GM12878 (cell line): ENCODE measurements at regions not wholly inside any gene's neighbourhood (a gene's known extent, or its start where the extent isn't known, plus 50 kb on each side); places are given as distances from the start of the nearest gene placed in this dataset.

Experiments
- ATAC-seq: fragments of 200-7000 bp; cut with Tn5 transposase; 3 replicates; pipeline ENCODE4 v1.9.1; 2020; ENCODE audit warnings: mild to moderate bottlenecking, moderate library complexity
- BruUV-seq: library from RNA; stranded (reverse); fragments of 400-500 nt; replicated peaks from 2 replicates; lab custom pipeline; 2021; lab: Mats Ljungman, UMichigan
- CTCF ChIA-PET: fragments of 300-600 bp; sonication (Branson Sonifier 250); formaldehyde crosslinking; extraction: SDS; loops from one replicate; lab custom pipeline; 2021; ENCODE audit warnings: inconsistent platforms; lab: Yijun Ruan, JAX
- POLR2A ChIA-PET: fragments of 350-600 bp; formaldehyde crosslinking; extraction: SDS; loops from one replicate; lab custom pipeline; 2021; ENCODE audit warnings: inconsistent platforms; lab: Charles Lee
- RAD21 ChIA-PET: fragments of 300-600 bp; sonication (Branson Sonifier 250); formaldehyde crosslinking; loops from one replicate; lab custom pipeline; 2023; ENCODE audit warnings: antibody characterized with exemption; ENCODE audit not compliant: unreplicated experiment; lab: Charles Lee
- SMC1A ChIA-PET: fragments of 300-600 bp; sonication (Branson Sonifier 250); formaldehyde crosslinking; loops from one replicate; lab custom pipeline; 2023; ENCODE audit not compliant: unreplicated experiment, uncharacterized antibody; lab: Charles Lee
- DNase-seq: peaks from one replicate; pipeline ENCODE4 v3.0.0-alpha.2; 2011; ENCODE audit warnings: low read depth, low spot score
- FAIRE-seq: peaks from 3 replicates; lab custom pipeline; 2011; peaks lifted over from hg19 to GRCh38; lab: Jason Lieb, UNC
- H2AFZ ChIP-seq: 2 replicates; pipeline ENCODE4 v1.6.0; 2011; ENCODE audit warnings: low read depth, low read length, control low read depth; ENCODE audit not compliant: control insufficient read depth
- H3K27ac ChIP-seq: 2 replicates; pipeline ENCODE4 v1.5.1; 2011; ENCODE audit warnings: control low read depth; ENCODE audit not compliant: control insufficient read depth, insufficient read depth
- H3K27me3 ChIP-seq, 2 experiments: replicated peaks in 1 of 2; 2 replicates each; pipeline versions ENCODE4 v1.6.0 to v1.6.1; 2011; ENCODE audit warnings: low read length in 1 of 2; ENCODE audit not compliant: control insufficient read depth in 2 of 2, insufficient read depth in 2 of 2
- H3K36me3 ChIP-seq, 2 experiments: 2 replicates each; pipeline ENCODE4 v1.5.1; 2011; ENCODE audit warnings: low read length in 1 of 2; ENCODE audit not compliant: control insufficient read depth in 2 of 2, insufficient read depth in 2 of 2
- H3K4me1 ChIP-seq: 2 replicates; pipeline ENCODE4 v1.6.1; 2011; ENCODE audit warnings: mild to moderate bottlenecking, low read length, moderate library complexity, mixed read lengths; ENCODE audit not compliant: control insufficient read depth, insufficient read depth
- H3K4me2 ChIP-seq: 2 replicates; pipeline ENCODE4 v1.6.0; 2011; ENCODE audit warnings: control low read depth; ENCODE audit not compliant: control insufficient read depth, insufficient read depth
- H3K4me3 ChIP-seq: fragments of 200-600 bp; sonication (generic); 2 replicates; pipeline ENCODE4 v1.5.1; 2016
- H3K79me2 ChIP-seq: 2 replicates; pipeline ENCODE4 v1.6.0; 2011; ENCODE audit warnings: low read length; ENCODE audit not compliant: control insufficient read depth, insufficient read depth
- H3K9ac ChIP-seq: 2 replicates; pipeline ENCODE4 v1.8.0; 2011; ENCODE audit warnings: low read length, control low read depth, mixed read lengths; ENCODE audit not compliant: control insufficient read depth, insufficient read depth
- H3K9me3 ChIP-seq: replicated peaks from 3 replicates; pipeline ENCODE4 v1.5.1; 2011; ENCODE audit warnings: mild to moderate bottlenecking, low read length; ENCODE audit not compliant: control insufficient read depth, insufficient read depth
- H4K20me1 ChIP-seq: 2 replicates; pipeline ENCODE4 v1.6.0; 2011; ENCODE audit not compliant: control insufficient read depth, insufficient read depth
- BACH1 ChIP-seq: fragments of 450-650 bp; IDR thresholded peaks from 2 replicates; pipeline ENCODE4 v1.6.1; 2017; ENCODE audit warnings: mild to moderate bottlenecking, borderline replicate concordance
- BCL11A ChIP-seq: IDR thresholded peaks from 2 replicates; pipeline ENCODE4 v1.6.1; 2011; ENCODE audit warnings: low read depth, low read length
- CBX5 ChIP-seq: sonication (generic); IDR thresholded peaks from 2 replicates; pipeline ENCODE4 v1.6.1; 2016; ENCODE audit warnings: low read depth, moderate library complexity, mild to moderate bottlenecking, inconsistent platforms
- CEBPB ChIP-seq, 2 experiments: fragments of 150-350 bp in 1 of 2; IDR thresholded peaks; 2 replicates each; pipeline ENCODE4 v1.6.1; 2012 to 2014; ENCODE audit warnings: low read depth in 2 of 2, low read length in 2 of 2, borderline replicate concordance in 1 of 2, inconsistent platforms in 1 of 2
- CHD1 ChIP-seq: IDR thresholded peaks from 2 replicates; pipeline ENCODE4 v1.6.1; 2012; ENCODE audit warnings: low read depth, low read length, improper control_type of control experiment
- CTCF ChIP-seq, 3 experiments: IDR thresholded peaks in 2 of 3; conservative IDR thresholded peaks in 1 of 3; 2 replicates each; pipeline ENCODE4 v1.5.1; 2011; ENCODE audit warnings: low read depth in 3 of 3, low read length in 3 of 3, mild to moderate bottlenecking in 3 of 3, control low read depth in 2 of 3, moderate library complexity in 2 of 3, inconsistent platforms in 1 of 3, mixed read lengths in 1 of 3; ENCODE audit not compliant: control insufficient read depth in 2 of 3, insufficient read depth in 1 of 3; ENCODE audit errors: extremely low read depth in 1 of 3
- E2F8 ChIP-seq: fragments of 450-650 bp; IDR thresholded peaks from 2 replicates; pipeline ENCODE4 v1.6.1; 2018; ENCODE audit warnings: mild to moderate bottlenecking, low read depth, moderate library complexity; ENCODE audit not compliant: partially characterized antibody
- EED ChIP-seq: sonication (generic); IDR thresholded peaks from 2 replicates; pipeline ENCODE4 v1.6.1; 2016; ENCODE audit warnings: antibody characterized with exemption, low read depth
- HSF1 ChIP-seq: fragments of 150-350 bp; IDR thresholded peaks from 2 replicates; pipeline ENCODE4 v1.6.1; 2014; ENCODE audit warnings: mild to moderate bottlenecking, low read depth, low read length
- IKZF2 ChIP-seq, 2 experiments: fragments of 450-650 bp; IDR thresholded peaks; 2 replicates each; pipeline ENCODE4 v1.6.1; 2017; ENCODE audit warnings: mild to moderate bottlenecking in 2 of 2, moderate library complexity in 2 of 2
- LARP7 ChIP-seq: fragments of 450-650 bp; IDR thresholded peaks from 2 replicates; pipeline ENCODE4 v1.6.1; 2017; ENCODE audit warnings: mild to moderate bottlenecking
- NKRF ChIP-seq: fragments of 450-650 bp; conservative IDR thresholded peaks from 2 replicates; pipeline ENCODE4 v1.6.1; 2017; ENCODE audit warnings: mild to moderate bottlenecking, moderate library complexity
- NR2C2 ChIP-seq: IDR thresholded peaks from 2 replicates; pipeline ENCODE4 v1.6.1; 2011; ENCODE audit warnings: borderline replicate concordance, low read depth; ENCODE audit not compliant: control insufficient read depth, insufficient read length
- RELB ChIP-seq: fragments of 450-650 bp; IDR thresholded peaks from 2 replicates; pipeline ENCODE4 v1.6.1; 2017; ENCODE audit warnings: low read depth, mild to moderate bottlenecking, moderate library complexity
- WGBS: methylation state at CpG from one replicate; pipeline ENCODE4 v1.1.6; 2016; ENCODE audit warnings: low lambda C conversion rate; ENCODE audit not compliant: insufficient replicate concordance, insufficient coverage; ENCODE audit errors: missing lambda C conversion rate; 5-methylcytosine and 5-hydroxymethylcytosine counted together
- in situ Hi-C: fragments of 300-500 bp; cut with MboI; formaldehyde crosslinking; loops from 9 replicates; pipeline ENCODE4 v1.14.3; 2018; ENCODE audit warnings: mixed read lengths
- intact Hi-C: fragments of 100-400 bp; cut with micrococcal nuclease; formaldehyde crosslinking; loops from one replicate; pipeline ENCODE4 v1.14.2; 2022; ENCODE audit not compliant: unreplicated experiment

- Histone ChIP-seq H3K9me3 (no peaks in the 10 kb centered on the region), H4K20me1 (no peaks in the 10 kb centered on the region), H2AFZ (no peak overlapping the region), H3K27ac (no peak overlapping the region), H3K4me1 (no peaks in the 10 kb centered on the region), H3K9ac (no peak overlapping the region), H3K4me2 (no peak overlapping the region), H3K36me3 (no peaks in the 10 kb centered on the region), H3K4me3 (no peak overlapping the region), H3K27me3 (no peaks in the 10 kb centered on the region), H3K79me2 (no peaks in the 10 kb centered on the region)
- ChIA-PET CTCF (no interaction called here), RAD21 (no interaction called here), POLR2A (no interaction called here), SMC1A (no interaction called here)
- WGBS = 46% methylated on average over 26 of the region's 31 CpGs
- ATAC-seq (no peak), FAIRE-seq (no peak), DNase-seq (no peak)
- intact Hi-C loops (no loop called here), in situ Hi-C loops (no loop called here)
- no TSS peak for BruUV-seq
- TF ChIP-seq IKZF2 (IDR thresholded peaks at IDR 0.05) (no peak), LARP7 (no peak), BACH1 (no peak), E2F8 (no peak), CEBPB (IDR thresholded peaks at IDR 0.05; ENCODE audit: borderline replicate concordance in 1 of 2, low read depth in 2 of 2, low read length in 2 of 2) (no peak), NR2C2 (no peak), CTCF (IDR thresholded peaks at IDR 0.05 in 2 of 3, conservative IDR thresholded peaks at IDR 0.05 in 1 of 3; ENCODE audit: control insufficient read depth in 2 of 3, extremely low read depth in 1 of 3, insufficient read depth in 1 of 3, low read depth in 3 of 3, low read length in 3 of 3) (no peak), CHD1 (no peak), BCL11A (no peak), HSF1 (no peak), RELB (no peak), NKRF (no peak), EED (no peak), CBX5 (no peak)
Observed at GRCh38 chr12:132400011-132400641, 70.7 kb upstream of the GALNT9 start.
